HCT116 (cell line): ENCODE measurements at regions not wholly inside any gene's neighbourhood (a gene's known extent, or its start where the extent isn't known, plus 50 kb on each side); places are given as distances from the start of the nearest gene placed in this dataset.

ENCODE experiments used
- ATAC-seq: fragments of 200-7000 bp; cut with Tn5 transposase; 2 replicates; pipeline ENCODE4 v1.9.1; 2020; ENCODE audit warnings: mild to moderate bottlenecking, moderate library complexity
- BruUV-seq: library from RNA; stranded (reverse); fragments of 400-500 nt; replicated peaks from 2 replicates; lab custom pipeline; 2021; lab: Mats Ljungman, UMichigan
- CTCF ChIA-PET: fragments of 300-600 bp; sonication (Branson Sonifier 250); formaldehyde crosslinking; loops from one replicate; lab custom pipeline; 2021; ENCODE audit warnings: antibody characterized with exemption; lab: Charles Lee
- POLR2A ChIA-PET: fragments of 300-600, 350-600 bp; sonication (Branson Sonifier 250); formaldehyde crosslinking; loops from one replicate; lab custom pipeline; 2021; ENCODE audit warnings: antibody characterized with exemption; lab: Charles Lee
- RAD21 ChIA-PET, 2 experiments: fragments of 300-600 bp; sonication (Branson Sonifier 250); formaldehyde crosslinking; loops; one replicate each; lab custom pipeline; 2023; ENCODE audit warnings: low total read pairs in 2 of 2; ENCODE audit not compliant: uncharacterized antibody in 2 of 2, unreplicated experiment in 2 of 2, low non-redundant PET in 1 of 2; lab: Charles Lee
- DNase-seq: peaks from one replicate; pipeline ENCODE4 v3.0.0-alpha.2; 2010; ENCODE audit warnings: low read depth, low spot score
- H2AFZ ChIP-seq: fragments of 200-600 bp; shearing (Covaris generic), sonication (generic); 2 replicates; pipeline ENCODE4 v1.6.1; 2017; ENCODE audit warnings: low read depth, mixed run types, mixed read lengths, antibody characterized with exemption, low read length; ENCODE audit not compliant: poor library complexity, severe bottlenecking
- H3K27ac ChIP-seq: 2 replicates; pipeline ENCODE4 v1.5.1; 2012; ENCODE audit warnings: low read depth, low read length
- H3K27me3 ChIP-seq: fragments of 200-600 bp; sonication (generic); 2 replicates; pipeline ENCODE4 v1.6.1; 2016; ENCODE audit warnings: mixed run types, low read length, mixed read lengths; ENCODE audit not compliant: insufficient read depth
- H3K36me3 ChIP-seq, 2 experiments: fragments of 200-500 bp in 1 of 2; fragments of 200-600 bp in 1 of 2; sonication (Bioruptor generic) in 1 of 2; sonication (generic) in 1 of 2; 2 replicates each; pipeline versions ENCODE4 v1.5.1 to v1.6.1; 2014 to 2016; ENCODE audit warnings: low read length in 2 of 2, inconsistent platforms in 1 of 2, mixed read lengths in 1 of 2, mixed run types in 1 of 2; ENCODE audit not compliant: insufficient read depth in 2 of 2, control insufficient read depth in 1 of 2
- H3K4me1 ChIP-seq, 2 experiments: fragments of 200-600 bp in 1 of 2; sonication (generic) in 1 of 2; 2 replicates each; pipeline versions ENCODE4 v1.5.1 to v1.6.1; 2012 to 2017; ENCODE audit warnings: low read length in 2 of 2, inconsistent platforms in 1 of 2, mild to moderate bottlenecking in 1 of 2, mixed read lengths in 1 of 2, mixed run types in 1 of 2, moderate library complexity in 1 of 2; ENCODE audit not compliant: insufficient read depth in 2 of 2, control insufficient read depth in 1 of 2
- H3K4me2 ChIP-seq: fragments of 200-600 bp; sonication (generic); 2 replicates; pipeline ENCODE4 v1.6.1; 2017; ENCODE audit warnings: mixed run types, low read length, mixed read lengths
- H3K4me3 ChIP-seq, 2 experiments: fragments of 200-600 bp in 1 of 2; sonication (generic) in 1 of 2; replicated peaks in 1 of 2; 2 replicates each; pipeline ENCODE4 v1.5.1; 2011 to 2016; ENCODE audit warnings: low read length in 2 of 2, control low read depth in 1 of 2, low read depth in 1 of 2, mild to moderate bottlenecking in 1 of 2, mixed read lengths in 1 of 2, mixed run types in 1 of 2
- H3K79me2 ChIP-seq: fragments of 200-600 bp; sonication (generic); 2 replicates; pipeline ENCODE4 v1.6.1; 2017; ENCODE audit warnings: mild to moderate bottlenecking, mixed run types, low read length, moderate library complexity, mixed read lengths; ENCODE audit not compliant: insufficient read depth
- H3K9ac ChIP-seq: fragments of 200-600 bp; sonication (generic); 2 replicates; pipeline ENCODE4 v1.6.1; 2016; ENCODE audit warnings: low read length, mixed read lengths
- H3K9me2 ChIP-seq: fragments of 200-600 bp; sonication (generic), shearing (Covaris generic); 2 replicates; pipeline ENCODE4 v1.6.1; 2017; ENCODE audit warnings: mixed run types, mild to moderate bottlenecking, moderate library complexity; ENCODE audit not compliant: insufficient read depth
- H3K9me3 ChIP-seq, 2 experiments: fragments of 200-500 bp in 1 of 2; fragments of 200-600 bp in 1 of 2; sonication (Bioruptor generic) in 1 of 2; sonication (generic) in 1 of 2; 2 replicates each; pipeline ENCODE4 v1.6.1; 2014 to 2017; ENCODE audit warnings: low read length in 2 of 2, mixed read lengths in 2 of 2, inconsistent platforms in 1 of 2, low read depth in 1 of 2, mild to moderate bottlenecking in 1 of 2, mixed run types in 1 of 2, moderate library complexity in 1 of 2; ENCODE audit not compliant: control insufficient read depth in 1 of 2, insufficient read depth in 1 of 2
- H4K20me1 ChIP-seq: fragments of 200-600 bp; sonication (generic), shearing (Covaris generic); 2 replicates; pipeline ENCODE4 v1.6.1; 2017; ENCODE audit warnings: mixed run types, mild to moderate bottlenecking, moderate library complexity; ENCODE audit not compliant: insufficient read depth
- ATF3 ChIP-seq: IDR thresholded peaks from 2 replicates; pipeline ENCODE4 v1.6.1; 2012
- CBX3 ChIP-seq: IDR thresholded peaks from 2 replicates; pipeline ENCODE4 v1.6.1; 2012; ENCODE audit warnings: low read depth
- CEBPB ChIP-seq: IDR thresholded peaks from 2 replicates; pipeline ENCODE4 v1.6.1; 2012; ENCODE audit warnings: low read depth
- CTCF ChIP-seq, 3 experiments: fragments of 200-600 bp in 1 of 3; sonication (generic) in 1 of 3; IDR thresholded peaks in 2 of 3; conservative IDR thresholded peaks in 1 of 3; 2 replicates each; pipeline ENCODE4 v1.5.1; 2012 to 2017; ENCODE audit warnings: low read depth in 2 of 3, low read length in 2 of 3, antibody characterized with exemption in 1 of 3, borderline replicate concordance in 1 of 3, control low read depth in 1 of 3, mild to moderate bottlenecking in 1 of 3, mixed read lengths in 1 of 3, mixed run types in 1 of 3, moderate library complexity in 1 of 3; ENCODE audit not compliant: insufficient read depth in 1 of 3
- ELF1 ChIP-seq: IDR thresholded peaks from 2 replicates; pipeline ENCODE4 v1.6.1; 2012; ENCODE audit warnings: low read depth, borderline replicate concordance
- EZH2 ChIP-seq: fragments of 200-600 bp; sonication (generic); IDR thresholded peaks from 2 replicates; pipeline ENCODE4 v1.6.1; 2017; ENCODE audit warnings: antibody characterized with exemption, mixed run types
- EZH2phosphoT487 ChIP-seq: fragments of 200-600 bp; IDR thresholded peaks from 2 replicates; pipeline ENCODE4 v1.6.1; 2018; ENCODE audit warnings: antibody characterized with exemption, borderline replicate concordance
- FOSL1 ChIP-seq: IDR thresholded peaks from 2 replicates; pipeline ENCODE4 v1.6.1; 2012; ENCODE audit warnings: low read depth
- POLR2A ChIP-seq: IDR thresholded peaks from 2 replicates; pipeline ENCODE4 v1.7.0; 2011; ENCODE audit warnings: borderline replicate concordance; ENCODE audit not compliant: insufficient read depth, insufficient read length; ENCODE audit errors: extremely low read depth
- POLR2AphosphoS5 ChIP-seq: IDR thresholded peaks from 2 replicates; pipeline ENCODE4 v1.6.1; 2011; ENCODE audit warnings: mild to moderate bottlenecking, low read depth, low read length, moderate library complexity
- RAD21 ChIP-seq: IDR thresholded peaks from 2 replicates; pipeline ENCODE4 v1.6.1; 2012; ENCODE audit warnings: low read depth, mild to moderate bottlenecking
- REST ChIP-seq: IDR thresholded peaks from 2 replicates; pipeline ENCODE4 v1.6.1; 2012; ENCODE audit warnings: low read depth
- SP1 ChIP-seq: IDR thresholded peaks from 2 replicates; pipeline ENCODE4 v1.6.1; 2012; ENCODE audit warnings: low read depth
- SRF ChIP-seq: IDR thresholded peaks from 2 replicates; pipeline ENCODE4 v1.6.1; 2012; ENCODE audit warnings: low read depth
- YY1 ChIP-seq: IDR thresholded peaks from 2 replicates; pipeline ENCODE4 v1.6.1; 2011; ENCODE audit warnings: low read length, low read depth, moderate library complexity, mild to moderate bottlenecking; ENCODE audit not compliant: insufficient replicate concordance; ENCODE audit errors: extremely low read depth
- ZBTB33 ChIP-seq: IDR thresholded peaks from 2 replicates; pipeline ENCODE4 v1.6.1; 2011; ENCODE audit warnings: mild to moderate bottlenecking, low read length, moderate library complexity; ENCODE audit not compliant: insufficient replicate concordance; ENCODE audit errors: extremely low read depth
- ZNF274 ChIP-seq: fragments of 200-500 bp; sonication (Bioruptor generic); IDR thresholded peaks from 2 replicates; pipeline ENCODE4 v1.6.1; 2014; ENCODE audit warnings: mild to moderate bottlenecking, low read depth, low read length, inconsistent platforms
- intact Hi-C: fragments of 100-400 bp; cut with micrococcal nuclease; formaldehyde crosslinking; loops from 2 replicates; pipeline ENCODE4 v1.10.0; 2022

- no peaks in the 10 kb centered on the region for H3K36me3 ChIP-seq
- no peak for TF ChIP-seq EZH2
- no peak for TF ChIP-seq SP1
- TF ChIP-seq ZBTB33, result no peak
- TF ChIP-seq YY1, result no peak
- no peak for TF ChIP-seq ATF3
- no peak for TF ChIP-seq RAD21
- no peak for TF ChIP-seq CEBPB
- no peak for TF ChIP-seq FOSL1
- no peak for TF ChIP-seq SRF
- no peak for TF ChIP-seq POLR2A
- TF ChIP-seq CTCF (IDR thresholded peaks at IDR 0.05 in 2 of 3, conservative IDR thresholded peaks at IDR 0.05 in 1 of 3; ENCODE audit: borderline replicate concordance in 1 of 3, insufficient read depth in 1 of 3, low read depth in 2 of 3, low read length in 2 of 3), result no peak
- TF ChIP-seq ZNF274, result no peak
- TF ChIP-seq EZH2phosphoT487, result no peak
- TF ChIP-seq POLR2AphosphoS5, result no peak
- no peak for TF ChIP-seq ELF1
- no peak for TF ChIP-seq CBX3
- no peak for TF ChIP-seq REST
- TF ChIP-seq, all 23 proteins: peak for 0
Observed at GRCh38 chr5:6011199-6011598, 367.1 kb downstream of the MED10 start.

More at GRCh38 chr5:6011199-6011598, 367.1 kb downstream of the MED10 start:
- no peak for ATAC-seq
- DNase-seq, result no peak
- POLR2A ChIA-PET, result no interaction called here
- RAD21 ChIA-PET, result no interaction called here
- no peaks in the 10 kb centered on the region for H3K79me2 ChIP-seq
- H3K4me2 ChIP-seq, result no peak overlapping the region
- H4K20me1 ChIP-seq, result no peaks in the 10 kb centered on the region
- CTCF ChIA-PET, result no interaction called here
- H3K9me3 ChIP-seq, result no peaks in the 10 kb centered on the region
- no TSS peak for BruUV-seq
- intact Hi-C loops, result no loop called here
- H3K27me3 ChIP-seq, result no peaks in the 10 kb centered on the region
- H3K27ac ChIP-seq, result no peak overlapping the region
- H2AFZ ChIP-seq, result no peak overlapping the region
- no peak overlapping the region for H3K4me3 ChIP-seq
- H3K4me1 ChIP-seq, result no peaks in the 10 kb centered on the region
- no peak overlapping the region for H3K9ac ChIP-seq
- no peaks in the 10 kb centered on the region for H3K9me2 ChIP-seq
